ENCODE measurements at regions not wholly inside any gene's neighbourhood (a gene's known extent, or its start where the extent isn't known, plus 50 kb on each side); places are given as distances from the start of the nearest gene placed in this dataset.

DNA sequence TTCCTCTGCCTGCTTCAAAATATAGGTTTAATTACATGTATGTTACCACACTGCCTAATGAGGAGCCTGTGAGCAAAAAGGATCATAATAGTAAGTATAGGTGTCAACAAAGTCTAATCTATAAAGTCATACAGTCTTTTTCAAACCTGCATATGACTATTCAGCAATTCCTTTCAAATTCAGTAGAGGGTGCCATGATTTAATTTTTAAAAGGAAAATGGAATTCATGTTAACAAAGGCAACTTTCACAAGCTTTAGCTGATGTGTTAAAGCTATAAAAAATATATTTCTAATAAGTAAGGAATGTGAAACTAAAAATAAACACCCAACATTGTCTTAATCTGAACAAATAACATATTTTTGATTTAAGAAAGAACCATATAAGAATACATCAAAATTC is 52.1 kb downstream of the MPP7 start:
- DNase-seq, result peak; percentile 17

DNA sequence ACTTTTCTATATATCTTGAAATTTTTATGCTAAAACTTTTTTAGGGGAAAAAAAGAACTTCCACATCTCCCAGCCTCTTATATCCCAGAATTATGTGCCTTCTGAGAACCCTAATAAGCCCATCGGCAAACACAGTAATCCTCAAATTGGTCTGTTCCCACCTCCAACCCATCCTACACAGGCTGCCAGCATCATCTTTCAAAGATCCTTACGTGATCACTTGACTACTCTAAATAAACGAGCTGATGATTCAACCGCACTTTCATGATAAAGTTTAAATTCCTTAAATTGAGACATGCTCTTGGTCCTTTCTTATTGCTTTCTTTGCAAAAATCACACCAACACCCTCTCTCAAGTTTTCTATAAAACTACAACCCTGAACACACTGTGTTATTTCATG is 52.5 kb downstream of the MPP7 start:
- DNase-seq, result peak; percentile 30

DNA sequence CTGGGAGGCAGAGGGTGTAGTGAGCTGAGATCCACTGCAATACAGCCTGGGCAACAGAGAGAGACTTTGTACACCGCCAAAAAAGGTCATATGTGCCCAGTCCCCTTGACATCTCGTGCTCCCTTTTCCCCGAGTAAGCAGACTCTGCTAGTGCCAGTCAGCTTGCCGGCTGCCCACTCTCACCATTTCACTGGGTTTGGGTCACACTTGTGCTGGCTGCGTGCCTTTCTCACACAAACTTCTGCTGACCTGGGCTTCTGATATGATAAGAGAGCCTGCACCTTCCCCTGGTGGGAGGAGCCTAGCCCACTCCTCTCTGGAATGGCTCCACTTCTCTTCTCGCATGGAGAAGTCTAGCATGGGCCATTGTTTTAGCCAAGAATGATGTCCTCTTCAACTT is 53.4 kb downstream of the MPP7 start:
- DNase-seq, result no peak

DNA sequence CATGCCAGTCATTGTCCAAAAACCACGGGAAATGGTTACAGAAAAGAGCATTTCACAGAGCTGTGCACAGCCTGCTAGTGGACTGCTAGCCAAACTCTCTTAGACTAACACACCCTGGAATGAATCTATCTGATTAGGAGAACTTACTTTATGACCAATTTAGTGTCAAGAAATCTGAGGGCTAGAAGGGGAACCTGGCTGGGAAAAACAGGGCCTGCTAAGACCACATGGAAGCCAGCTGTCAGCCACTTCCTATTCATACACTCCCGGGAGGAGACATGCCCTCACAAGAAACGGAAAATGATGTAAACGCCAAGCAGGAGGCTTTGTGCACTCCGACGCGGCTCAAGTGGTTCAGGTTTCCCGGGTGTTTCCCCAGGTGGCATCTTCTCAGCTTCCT is 54.8 kb downstream of the MPP7 start:
- DNase-seq, result no peak

DNA sequence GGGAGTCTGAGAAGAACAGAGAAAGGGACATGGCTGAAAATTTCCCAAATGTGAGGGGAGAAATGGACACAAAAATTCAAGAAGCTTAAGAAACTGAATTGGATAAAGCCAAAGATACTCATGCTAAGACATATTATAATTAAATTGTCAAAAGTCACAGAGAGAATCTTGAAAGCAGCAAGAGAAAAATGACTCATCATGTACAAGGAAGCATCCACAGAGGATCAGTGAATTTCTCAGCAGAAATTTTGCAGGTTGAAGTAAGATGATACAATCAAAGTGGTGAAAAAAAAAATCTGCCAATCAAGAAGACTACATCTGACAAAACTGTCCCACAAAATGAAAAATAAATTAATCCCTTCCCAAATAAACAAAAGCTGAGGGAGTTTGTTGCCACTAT is 56.8 kb downstream of the MPP7 start:
- DNase-seq, result no peak

DNA sequence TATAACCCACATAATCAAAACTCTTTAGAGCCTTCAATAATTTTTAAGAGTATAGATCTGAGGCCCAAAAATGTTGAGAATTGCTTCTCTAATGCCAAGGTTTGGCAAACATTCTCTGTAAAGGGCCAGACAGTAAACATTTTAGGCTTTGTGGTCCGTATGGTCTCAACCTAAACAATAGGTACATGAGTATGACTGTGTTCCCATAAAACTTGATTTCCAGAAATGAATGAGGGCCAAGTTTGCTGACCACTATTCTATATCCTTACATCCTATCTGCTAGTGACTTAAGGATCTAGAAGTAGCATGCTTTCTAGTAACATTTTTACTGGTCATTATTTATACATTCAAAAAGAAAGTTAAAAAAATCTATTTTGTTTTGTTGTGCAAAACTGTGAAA is 58.9 kb downstream of the MPP7 start:
- DNase-seq, result no peak

DNA sequence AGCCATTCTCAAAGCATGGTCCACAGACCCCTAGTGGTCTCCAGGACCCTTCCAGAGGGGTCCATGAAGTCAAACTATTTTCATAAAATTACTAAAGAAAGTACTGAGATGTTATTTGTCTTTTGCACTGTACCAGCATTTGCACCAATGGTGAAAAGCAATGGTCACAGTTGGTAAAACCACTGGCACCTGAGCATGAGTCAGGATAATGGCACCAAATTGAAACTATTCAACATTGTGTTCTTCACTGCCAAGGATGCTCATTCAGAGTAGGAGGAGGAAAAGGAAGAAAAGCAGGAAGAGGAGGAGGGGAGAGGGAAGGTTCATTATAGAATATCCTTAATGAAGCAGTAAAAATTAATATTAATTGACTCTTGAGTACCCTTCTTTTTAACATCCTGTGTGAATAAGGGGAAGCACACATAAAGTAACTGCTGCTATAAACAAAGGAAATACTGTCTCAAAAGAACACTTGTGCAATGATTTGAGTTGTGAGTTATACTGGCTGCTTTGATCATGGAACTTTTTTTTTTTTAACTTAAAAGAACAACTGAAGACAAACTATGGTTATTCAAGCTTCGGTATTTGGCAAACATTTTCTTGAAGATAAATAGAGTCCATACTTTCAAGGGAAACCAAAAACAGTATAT is 60.2 kb downstream of the MPP7 start:
- DNase-seq, result no peak

DNA sequence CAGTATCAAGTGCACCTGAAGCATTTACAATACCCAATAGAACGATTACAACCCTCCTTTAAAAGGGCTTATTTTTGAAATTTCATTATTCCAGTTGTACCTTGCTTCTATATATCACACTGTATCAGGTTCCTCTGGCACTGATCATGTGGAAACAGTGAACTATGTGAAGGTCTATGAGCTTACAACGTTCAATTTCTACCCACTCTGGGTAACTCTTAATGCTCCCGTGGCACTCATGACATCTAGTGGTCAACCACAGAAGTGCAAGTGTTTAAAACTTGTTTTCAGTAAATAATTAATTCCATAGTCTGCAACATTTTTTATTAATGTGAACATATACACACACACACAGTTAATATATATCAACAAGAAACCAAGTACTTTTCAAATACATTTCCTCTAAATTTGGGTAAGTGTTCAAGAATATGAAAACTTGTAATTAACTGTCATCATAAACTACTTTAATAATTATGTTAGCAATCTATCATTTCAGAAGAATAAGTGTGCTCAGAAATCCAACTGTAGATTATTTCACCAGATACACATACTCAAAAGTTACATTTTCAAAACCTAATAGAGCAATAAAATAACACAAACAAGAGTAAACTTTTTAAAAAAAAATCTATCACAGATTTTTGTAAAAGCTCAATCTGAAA is 61.0 kb downstream of the MPP7 start:
- peak; percentile 79 for DNase-seq

DNA sequence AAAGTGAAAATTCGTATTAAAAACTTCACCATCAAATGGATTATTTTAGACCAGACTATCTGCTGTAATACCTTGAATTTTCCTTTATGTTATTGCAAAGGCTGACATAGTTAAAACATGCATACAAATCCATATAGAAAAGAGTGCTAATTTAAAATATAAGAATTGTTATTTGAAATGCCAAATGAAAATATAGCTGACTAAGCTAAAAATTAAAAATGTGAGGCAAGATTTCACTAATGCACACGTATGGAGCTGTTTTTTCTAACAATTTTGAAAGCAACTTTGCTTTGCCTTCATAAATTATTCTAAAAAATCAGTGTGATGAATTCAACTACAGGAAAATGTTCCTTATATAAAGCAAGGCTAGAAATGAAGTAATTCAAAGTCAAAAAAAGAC is 62.5 kb downstream of the MPP7 start:
- DNase-seq, result no peak

DNA sequence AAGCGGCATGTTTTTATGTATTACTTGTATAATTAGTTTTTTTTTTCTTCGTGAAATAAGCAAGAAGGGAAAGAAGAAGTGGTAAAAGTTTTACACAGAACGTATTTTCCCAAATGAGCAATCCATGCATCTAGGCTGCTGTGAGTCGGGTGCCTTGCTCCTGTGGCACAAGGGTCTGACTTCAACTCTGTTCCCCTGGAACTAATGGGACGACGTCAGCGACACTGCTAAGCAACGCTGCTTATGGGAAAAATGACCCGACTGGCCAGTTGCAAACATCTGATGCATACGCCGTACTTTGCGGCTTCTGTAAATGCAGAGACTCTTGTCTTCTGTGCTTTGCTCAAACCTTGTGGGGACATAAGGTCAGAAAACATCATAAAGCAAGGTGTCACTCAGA is 66.3 kb downstream of the MPP7 start:
- no peak for DNase-seq

DNA sequence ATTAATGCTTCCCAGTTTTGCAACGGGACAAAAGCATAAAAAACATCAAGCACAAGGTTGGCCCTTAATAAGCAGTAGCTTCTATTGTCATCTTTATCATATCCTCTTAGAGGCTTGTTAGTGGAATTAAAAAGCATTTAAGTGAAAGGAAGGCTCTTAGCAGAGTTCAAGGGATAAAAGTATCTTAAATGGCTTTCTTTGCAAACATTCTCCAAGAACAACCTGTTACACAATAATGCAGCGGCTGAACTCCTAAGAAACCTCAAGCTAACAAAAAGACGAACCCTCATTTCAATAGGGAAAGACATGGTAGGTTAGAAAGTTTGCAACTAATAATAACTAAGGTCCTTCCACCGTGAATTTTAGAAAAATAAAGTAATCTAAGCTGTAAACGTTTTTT is 82.1 kb downstream of the MPP7 start:
- peak; percentile 68 for DNase-seq

DNA sequence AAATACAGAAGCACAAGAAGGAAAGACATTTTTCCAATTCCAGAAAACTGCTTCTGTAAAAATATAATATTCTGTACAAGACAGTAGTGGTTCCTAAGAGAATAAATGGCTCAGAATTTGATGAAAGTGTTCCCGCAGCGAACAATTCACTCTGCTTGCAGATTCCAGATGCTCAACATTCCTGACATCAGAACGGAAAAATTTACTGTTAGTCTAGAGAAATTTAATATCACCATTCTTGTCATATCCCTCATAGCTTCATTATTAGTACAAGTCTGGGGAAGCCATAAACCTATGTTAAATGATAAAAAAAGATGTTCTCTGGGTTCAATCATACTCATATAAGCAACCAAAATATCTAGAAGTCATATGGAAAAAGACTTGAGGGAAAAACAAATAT is 83.6 kb downstream of the MPP7 start:
- no peak for DNase-seq

DNA sequence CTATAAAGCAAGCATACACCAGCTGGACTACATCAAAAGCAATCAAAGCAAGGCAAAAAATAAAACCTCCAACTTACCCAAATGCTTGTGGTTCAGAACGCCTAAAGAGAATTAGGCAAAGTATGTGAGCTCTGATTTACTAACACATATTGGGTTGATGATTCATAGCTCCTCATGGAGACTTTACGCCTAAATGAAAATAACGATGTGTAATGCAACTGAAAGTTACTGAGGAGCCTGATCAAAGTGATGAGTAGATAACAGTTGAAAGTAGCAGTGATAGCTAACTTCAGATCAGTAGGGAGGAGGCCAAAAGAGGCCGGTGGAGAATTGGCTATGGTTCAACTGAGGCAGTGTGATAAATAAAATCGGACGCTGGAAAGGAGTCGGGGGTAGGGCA is 85.0 kb downstream of the MPP7 start:
- peak; percentile 38 for DNase-seq

DNA sequence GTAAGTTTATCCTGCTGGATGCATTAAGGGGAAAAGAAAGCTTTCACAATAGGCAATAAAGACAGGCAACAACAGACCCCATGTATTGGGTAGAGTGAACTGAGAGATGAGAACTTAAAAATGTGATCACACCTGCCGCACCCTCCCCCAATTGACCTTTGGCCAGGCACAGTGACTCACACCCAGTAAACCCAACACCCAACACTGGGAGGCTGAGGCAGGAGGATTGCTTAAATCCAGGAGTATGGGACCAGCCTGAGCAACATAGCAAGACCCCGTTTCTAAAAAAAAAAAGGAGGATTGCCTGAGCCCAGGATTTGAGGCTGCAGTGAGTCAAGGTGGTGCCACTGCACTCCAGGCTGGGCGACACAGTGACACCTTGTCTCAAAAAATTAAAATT is 86.9 kb downstream of the MPP7 start:
- DNase-seq, result no peak

DNA sequence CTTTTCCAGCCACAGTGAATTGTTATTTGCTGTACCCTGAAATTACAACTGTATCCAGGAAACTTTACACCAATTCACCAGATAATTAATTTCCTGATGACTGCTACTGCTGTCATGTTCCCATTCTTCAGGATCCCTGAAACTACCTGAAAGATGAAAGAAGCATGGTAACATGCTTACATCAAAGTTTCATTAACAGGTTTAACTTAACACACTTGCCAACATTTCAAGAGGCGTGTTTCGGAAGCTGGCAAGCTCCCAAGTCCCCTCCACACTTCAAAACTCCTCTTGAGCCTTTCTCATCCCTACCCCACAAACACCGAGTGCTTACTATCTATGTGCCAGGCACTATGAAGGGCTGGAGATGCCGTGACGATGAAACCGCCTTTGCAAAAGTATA is 88.6 kb downstream of the MPP7 start:
- no peak for DNase-seq

DNA sequence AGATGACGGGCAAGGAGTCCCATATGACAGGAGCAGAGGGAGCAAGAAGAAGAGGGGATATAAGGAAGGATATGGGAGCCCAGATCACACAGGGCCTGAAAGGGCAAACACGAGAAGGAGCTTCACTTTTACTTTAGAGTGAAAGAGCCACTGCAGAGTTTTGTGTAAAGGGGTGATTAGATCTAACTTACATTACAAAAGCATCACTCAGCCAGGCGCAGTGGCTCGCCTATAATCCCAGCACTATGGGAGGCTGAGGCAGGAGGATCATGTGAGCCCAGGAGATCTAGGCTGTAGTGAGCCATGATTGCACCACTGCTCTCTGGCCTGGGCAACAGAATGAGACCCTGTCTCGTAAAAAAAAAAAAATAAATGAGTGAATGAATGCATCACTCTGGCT is 91.1 kb downstream of the MPP7 start:
- DNase-seq, result no peak

DNA sequence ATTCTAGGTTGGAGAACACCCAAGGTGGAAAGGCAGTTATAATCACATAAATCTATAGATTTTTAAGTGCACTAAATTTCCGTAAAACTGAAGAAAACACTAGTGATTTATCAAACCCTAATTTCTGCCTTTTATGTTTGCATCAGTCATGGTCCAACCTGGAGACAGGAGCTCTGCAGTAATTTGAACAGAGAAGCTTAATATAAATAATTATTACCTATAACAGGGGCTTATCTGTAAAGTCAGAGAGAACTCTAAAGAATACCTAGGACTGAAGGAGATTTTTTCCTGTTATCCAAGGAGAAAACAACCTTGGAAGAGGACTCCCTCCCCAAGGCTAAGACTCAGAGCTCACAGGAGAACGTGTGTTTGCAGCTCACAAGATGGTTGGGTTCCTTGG is 95.1 kb downstream of the MPP7 start:
- no peak for DNase-seq

DNA sequence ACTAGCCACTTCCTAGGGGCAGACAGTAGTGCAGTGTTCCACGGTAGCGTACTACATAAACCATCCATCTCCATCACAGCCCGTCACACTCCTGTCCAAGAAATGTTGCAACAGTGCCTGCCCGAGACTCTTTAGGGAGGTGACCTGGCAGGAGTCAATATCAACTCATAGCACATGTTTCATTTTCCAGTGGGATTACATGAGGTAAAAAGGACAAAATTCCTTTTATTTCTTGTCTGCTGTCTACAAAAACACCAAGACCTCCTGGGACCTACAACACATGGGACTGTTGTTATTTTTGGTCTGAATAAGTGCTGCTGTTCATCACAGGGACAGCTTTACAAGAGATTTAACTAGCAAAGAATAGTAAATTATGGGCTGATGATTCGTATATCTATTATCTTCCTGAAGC is 99.9 kb downstream of the MPP7 start:
- DNase-seq, result no peak

DNA sequence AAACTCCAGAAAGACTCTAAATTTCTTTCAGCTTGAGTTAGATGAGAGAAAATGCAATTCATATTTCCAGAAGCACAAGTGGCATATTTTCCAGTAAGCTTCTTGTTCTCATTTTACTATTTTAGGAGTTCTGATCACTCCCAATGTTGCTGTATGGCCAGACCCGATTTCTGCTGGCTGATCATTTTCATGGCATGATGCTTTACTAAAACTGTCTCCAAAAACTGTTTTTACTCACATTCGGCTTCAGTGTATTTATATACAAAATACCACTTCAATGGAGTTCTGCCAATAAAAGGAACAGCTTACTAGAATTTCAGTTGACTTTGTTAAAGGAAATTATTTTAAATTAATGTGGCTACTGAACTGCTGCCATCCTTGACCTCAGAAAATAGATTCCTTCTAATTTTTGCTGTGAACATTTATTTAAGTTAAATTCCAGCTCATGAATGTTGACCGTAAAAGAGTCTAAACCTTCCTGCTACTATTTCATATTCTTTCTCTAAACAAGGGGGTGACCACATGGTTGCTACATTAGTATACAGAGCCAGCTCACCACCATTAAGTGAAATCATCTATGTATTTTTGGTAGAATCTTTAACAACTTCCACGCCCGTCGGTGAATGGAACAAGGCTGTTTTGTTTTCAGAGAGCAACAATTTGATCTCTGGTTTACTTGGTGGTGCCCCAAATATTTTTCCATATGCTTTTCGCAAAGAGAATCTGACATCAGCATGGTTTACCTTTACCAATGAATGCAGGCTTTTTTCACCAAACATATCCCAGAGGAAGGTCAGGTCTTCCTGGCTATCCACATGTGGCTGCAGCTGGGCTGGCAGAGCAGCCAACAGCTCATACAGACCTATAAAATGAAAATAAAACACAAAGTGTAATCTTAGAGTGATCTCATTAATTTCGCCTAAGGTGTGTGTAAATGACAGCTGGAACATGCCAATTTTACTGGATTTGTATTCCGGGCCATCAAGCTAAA is 101.2 kb downstream of the MPP7 start:
- DNase-seq, result no peak

DNA sequence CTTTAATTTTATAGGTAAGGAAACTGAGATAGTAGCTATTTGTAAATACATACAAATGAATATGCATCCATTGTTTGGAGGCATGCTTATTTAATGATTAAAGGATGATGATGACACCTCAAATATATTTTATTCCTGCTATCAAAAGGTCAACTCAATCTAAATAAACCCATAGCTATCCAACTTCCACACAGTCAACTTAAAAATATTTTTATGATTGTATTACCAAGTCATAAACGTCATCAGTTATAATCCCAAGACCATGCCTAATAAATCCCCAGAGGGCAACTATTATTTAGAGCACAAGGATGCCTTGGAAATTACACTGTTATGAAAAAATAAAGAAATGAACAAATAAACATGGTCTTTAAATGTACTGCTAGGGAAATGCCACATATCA is 102.1 kb downstream of the MPP7 start:
- DNase-seq, result no peak

DNA sequence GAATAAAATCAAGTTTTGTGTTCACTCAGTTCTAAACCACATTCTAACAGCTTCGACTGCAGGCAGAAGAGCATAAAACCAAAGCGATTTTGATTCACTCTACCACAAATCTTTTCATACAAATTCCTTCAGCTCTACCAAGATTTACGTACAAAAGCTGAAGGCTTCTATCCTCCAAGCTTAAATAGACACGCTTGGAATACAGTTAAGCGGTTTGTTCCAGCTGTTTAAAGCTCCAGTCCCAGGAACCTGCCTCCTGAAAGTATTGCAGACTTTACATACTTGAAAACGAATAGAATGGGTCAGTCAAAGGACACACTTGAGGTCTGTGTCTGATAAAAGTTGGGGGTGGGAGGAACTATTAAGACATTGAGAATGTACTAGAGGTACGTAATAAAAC is 102.9 kb downstream of the MPP7 start:
- DNase-seq, result no peak

DNA sequence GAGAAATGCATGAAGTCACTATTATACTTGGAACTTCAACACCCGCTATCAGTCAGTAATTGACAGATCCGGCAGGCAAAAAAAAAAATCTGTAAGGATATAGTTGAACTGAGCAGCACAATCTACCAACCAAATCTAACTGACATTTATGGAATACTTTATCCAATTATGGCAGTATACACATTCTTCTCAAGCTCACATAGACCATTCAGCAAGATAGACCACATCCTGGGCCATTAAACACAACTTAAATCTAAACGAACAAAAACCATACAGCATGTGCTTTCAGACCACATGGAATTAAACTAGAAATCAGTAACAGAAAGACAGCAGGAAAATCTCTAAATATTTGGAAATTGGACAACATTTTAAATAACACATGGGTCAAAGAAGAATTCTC is 112.7 kb downstream of the MPP7 start:
- DNase-seq, result no peak

DNA sequence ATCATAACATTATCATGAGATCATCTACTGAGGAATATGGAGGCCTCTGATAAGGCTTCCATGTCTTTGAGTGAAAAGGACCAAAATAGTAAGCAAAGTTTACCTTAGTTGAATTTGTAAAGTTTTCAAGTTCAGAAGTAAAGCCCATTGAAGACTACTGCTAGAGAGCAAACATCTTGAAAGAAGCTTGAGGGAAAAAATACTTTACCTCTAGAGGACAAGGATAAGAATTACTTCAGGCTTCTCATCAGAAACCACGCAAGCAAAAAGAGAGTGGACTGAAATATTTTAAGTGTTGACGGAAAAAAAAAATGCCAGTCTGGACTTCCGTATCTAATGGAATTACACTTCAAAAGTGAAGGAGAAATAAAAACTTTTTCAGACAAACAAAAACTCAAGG is 114.3 kb downstream of the MPP7 start:
- no peak for DNase-seq
